ENCODE measurements at regions not wholly inside any gene's neighbourhood (a gene's known extent, or its start where the extent isn't known, plus 50 kb on each side); places are given as distances from the start of the nearest gene placed in this dataset.

DNA sequence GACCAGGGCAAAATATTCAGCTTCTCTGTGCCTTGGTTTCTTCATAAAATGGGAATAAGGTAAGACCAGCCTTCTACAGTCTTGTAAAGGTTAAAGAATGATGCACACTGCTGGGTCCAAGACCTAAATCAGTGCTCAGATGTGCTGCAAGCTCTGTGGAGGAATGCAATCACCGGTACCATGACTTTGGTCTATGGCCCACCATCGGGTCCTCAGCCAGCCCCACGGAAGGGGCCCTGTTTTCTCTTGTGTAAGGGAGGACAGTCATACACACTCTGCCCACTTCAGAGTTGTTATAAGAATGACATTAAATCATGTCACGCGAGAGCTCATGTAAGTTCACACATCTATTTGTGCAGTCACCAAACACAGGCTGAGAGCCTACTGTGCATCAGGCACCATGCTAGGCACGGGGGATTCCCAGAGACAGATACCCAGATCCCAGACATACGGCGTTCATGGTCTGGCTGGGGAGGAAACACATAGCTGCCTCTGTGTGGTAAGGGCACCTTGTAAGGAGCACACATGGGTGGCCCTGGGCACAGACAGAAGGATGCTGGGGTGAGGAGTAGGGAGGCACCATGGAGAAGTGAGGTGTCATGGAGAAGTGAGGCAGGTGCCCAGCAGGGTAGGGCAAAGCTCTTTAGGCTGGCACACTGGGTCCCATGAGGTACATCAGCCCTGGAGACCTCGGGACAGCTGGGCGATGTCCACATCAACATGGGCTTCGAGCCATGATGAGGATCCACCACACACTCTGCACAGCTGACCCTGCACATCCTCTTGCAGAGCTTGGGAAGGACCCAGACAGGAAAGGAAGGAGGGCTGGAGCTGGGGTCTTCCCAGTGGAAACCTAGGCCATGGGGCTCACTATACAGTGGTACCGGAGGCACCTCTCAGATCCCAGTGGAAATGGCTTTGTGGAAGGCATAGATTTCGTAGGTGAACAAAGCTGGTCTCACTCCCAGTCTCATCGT, 190.4 kb upstream of the DIO3 start:
- DNase-seq (ENCODE audit: low spot score), result no peak

DNA sequence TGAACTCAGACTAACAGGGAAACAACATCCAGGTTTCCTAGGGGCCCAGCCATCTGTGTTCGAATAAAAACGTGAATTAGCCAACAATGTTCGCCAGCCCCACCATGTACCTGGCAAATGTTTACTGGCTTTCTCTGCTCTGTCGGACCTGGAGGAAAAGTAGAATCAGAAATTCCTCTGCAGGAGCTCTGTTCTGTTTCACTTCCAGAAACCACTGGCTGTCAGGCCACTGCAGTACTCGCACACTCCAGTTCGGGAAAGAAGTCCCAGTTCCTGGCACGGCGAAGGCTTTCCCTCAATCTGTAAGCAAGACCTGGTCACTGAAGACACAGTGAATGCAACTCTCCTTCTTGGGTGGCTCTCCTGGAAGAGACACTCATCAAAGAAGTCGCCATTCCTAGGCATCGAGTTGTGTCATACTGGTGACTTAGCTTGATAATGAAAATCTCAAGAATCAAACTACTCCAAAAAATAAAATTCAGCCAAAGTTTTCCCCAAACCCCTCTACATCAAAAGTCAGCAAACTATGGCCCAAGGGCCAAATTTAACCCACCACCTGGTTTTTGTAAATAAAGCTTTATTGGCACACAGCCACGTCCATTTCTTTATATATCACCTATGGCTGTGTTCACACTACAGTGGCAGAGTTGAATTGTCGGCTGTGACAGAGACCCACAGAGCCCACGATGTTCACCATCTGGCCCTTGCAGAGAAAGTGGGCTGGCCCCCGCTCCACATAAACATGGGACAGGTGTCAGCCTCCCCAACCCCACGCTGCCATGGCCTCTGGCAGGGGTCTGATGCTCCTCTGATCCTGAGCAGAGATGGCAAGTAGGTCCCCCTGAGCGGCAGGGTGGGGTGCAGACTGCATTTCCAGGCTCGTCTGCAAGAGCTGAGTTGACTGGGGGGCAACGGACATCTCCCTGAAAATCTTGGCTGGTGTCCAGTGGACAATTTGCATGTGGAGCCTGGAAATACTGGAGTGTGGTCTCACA, 189.2 kb upstream of the DIO3 start:
- no peak for DNase-seq (ENCODE audit: low spot score)

DNA sequence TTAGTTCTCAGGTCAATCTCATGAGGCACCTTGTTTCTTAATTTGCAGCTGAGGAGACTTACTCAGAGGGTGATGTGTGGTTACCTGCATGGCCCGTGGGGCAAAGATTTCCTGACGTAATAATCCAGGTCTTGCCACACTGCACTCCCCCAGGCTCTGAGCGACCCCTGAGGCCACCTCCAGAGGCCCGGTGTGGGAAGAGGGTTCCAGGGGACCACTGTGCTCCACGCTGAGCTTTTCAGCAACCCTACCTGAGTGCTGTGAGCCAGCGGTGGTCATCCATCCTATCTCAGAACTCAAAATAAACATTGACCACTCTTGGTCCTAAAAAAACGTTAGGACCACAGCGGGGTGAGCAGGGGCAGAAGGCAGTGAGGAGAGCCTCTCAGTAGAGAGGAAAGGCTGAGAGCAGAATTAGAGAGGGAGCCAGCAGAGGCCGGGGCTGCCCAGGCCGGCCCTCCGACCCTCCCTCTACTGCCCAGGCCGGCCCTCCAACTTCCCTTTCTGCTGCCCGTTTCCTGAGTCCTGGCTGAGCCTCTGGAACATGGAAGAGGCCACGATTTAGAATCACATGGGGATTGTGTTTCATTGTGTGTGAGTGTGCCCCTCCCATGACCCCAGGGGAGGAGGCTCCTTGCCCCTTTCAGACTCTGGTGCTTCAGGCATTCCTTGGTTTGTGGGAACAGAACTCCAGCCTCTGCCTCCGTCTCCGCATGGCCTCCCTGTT, 188.2 kb upstream of the DIO3 start:
- DNase-seq (ENCODE audit: low spot score), result no peak

DNA sequence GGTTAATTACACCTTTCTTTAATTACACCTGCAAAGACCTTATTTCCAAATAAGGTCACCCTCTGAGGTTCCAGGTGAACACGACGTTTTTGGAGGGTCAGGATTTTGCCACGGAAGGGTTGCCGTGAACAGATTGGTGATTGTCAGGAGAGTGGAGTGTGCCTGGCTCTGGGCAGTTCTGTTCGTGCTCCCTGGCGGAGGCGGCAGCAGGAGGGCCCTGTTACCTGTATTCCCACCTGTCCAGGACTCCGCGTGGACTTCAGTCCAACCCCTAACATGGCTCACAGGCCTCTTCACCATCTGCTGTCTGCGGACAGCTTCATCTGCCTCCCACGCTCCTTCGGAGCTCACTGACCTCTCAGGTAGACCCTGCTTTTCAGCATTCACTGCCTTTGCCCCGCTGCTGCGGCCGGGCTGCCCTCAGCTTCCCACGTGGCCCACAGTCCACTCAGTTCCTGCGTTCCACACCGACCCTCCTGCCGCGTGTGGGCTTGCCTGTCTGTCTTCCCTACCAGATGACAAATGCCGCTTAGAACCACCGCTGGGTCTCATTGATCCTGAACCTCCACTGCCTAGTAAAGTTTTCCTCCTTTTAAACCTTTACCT, 187.5 kb upstream of the DIO3 start:
- DNase-seq (ENCODE audit: low spot score), result no peak

DNA sequence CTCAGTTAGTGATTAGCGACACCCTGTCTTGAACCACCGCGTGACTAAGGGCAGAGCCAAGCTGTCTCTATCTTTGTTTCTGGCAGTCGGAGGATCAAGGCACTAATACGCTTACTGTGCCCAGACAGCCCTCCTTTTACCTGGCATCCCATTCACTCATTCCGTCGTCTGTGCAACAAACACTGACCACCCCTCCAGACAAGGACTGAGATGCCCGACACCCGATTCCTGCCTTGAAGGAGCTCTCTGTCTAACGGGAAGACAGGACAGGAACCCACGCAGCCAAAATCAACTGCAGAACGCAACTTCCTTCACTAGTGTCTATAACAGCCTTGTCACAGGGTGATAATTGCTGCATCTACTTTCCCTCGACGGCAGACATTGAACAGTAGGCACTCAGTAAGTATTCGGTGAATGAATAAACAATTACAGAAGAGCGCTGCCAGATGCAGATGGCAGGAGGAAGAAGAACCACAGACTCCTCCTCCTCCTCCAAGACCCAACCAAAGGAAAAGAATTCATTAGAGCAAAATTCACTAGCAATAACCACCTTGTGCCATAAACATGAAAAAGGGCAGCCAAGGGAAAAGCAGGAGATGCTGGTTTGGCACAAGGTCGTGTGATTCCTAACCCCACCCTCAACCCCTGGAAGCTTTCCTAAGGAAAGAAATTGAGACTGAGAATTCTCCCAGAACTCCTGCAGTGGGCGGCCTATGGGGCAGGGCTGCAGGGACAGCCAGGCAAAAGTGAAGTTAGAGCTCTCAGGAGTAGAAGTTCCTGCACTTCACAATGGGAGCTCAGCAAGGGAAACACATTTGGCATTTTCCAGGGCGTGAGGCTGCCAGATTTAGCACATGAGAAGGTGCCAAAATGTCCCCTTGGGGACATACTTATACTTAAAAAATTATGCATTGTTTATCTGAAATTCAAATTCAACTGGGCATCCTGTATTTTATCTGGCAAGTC, 186.6 kb upstream of the DIO3 start:
- no peak for DNase-seq (ENCODE audit: low spot score)

DNA sequence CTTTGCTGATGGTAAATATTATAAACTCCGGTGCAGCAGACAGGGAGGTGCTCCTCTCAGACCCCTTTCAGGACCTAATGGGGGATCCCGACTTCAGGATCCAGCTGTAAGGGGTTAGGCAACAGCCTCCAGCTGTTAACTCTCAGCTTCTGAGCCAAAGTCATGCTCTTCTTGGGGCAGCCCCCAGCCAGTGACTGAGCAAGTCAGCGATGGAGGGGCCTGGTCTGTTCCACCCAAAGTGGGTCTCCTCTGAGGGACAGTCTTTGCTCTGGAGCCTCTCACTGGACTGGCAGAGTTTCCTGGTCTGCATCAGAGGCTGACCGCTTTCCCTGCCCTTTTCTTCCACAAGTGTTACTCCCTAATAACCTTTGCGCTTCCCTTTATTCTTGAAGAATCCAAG, 184.2 kb upstream of the DIO3 start:
- DNase-seq (ENCODE audit: low spot score), result no peak

DNA sequence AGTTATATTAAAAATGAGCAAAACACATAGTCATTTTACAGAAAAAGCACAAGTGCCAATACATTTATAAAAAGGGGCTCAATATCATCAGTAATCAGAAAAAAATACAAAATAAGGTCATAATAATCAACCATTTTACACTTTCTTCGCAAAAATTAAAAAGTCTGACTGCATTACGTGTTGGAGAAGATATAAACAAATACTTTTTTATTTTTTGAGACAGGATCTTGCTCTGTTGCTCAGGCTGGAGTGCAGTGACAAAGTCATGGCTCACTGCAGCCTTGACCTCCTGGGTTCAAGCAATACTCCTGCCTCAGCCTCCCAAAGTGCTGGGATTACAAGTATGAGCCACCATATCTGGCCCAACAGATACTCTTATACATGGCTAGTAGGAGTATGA, 181.5 kb upstream of the DIO3 start:
- DNase-seq (ENCODE audit: low spot score), result no peak

DNA sequence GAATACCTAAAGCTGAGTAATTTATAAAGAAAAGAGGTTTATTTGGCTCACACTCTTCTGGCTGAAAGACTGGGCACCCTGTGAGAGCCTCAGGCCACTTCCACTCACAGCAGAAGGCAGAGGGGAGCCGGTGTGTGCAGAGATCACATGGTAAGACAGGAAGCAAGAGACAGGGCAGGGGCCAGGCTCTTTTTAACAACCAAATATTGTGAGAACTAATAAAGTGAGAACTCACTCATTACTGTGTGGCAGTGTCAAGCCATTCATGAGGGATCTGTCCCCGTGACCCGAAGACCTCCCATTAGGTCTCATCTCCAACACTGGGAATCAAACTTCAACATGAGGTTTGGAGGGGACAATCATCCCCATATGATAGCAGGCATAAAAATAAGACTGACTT, 180.8 kb upstream of the DIO3 start:
- no peak for DNase-seq (ENCODE audit: low spot score)

DNA sequence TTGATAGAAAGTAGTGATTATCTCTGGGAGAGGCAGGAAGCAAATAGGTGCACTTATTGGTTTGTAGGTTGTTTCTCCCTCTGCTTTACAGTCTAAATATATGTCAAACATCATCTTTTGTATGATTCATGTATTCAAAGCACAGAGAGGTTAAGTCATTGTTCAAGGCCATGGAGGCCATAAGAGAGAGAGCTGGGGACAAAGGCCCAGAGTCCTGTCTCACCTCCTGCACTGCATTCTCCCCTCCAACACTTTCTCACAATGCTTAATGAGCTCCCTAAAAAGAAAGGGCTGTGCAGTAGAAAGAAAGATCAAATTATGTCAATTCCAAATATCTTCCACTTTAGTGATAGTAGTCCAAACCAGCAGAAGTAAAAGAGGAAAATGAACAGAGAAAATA, 180.4 kb upstream of the DIO3 start:
- DNase-seq (ENCODE audit: low spot score), result no peak

DNA sequence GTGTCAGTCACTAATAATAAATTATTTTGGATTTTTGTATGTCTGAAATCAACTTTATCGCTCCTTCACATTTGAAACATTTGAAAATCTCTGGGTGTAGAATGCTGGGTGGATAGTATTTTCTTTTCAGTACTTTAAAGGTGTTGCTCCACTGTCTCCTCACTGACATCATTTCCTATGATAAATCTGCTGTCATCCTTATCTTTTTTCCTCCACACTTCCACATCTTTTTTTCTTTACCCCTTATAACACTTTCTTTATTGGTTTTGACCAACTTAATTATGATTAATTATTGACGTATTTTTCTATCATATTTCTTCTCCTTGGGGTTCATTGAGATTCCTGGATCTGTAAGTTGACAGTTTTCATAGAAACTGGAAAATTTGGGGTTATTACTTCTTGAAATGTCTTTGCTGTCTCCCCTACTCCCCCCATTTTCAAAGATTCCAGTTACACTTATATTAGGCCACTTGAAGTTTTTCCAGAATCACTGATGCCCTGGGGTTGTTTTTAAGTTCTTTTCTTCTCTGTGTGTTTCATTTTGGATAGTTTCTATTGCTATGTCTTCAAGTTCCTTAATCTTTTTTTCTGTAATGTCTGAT, 177.5 kb upstream of the DIO3 start:
- DNase-seq (ENCODE audit: low spot score), result no peak

DNA sequence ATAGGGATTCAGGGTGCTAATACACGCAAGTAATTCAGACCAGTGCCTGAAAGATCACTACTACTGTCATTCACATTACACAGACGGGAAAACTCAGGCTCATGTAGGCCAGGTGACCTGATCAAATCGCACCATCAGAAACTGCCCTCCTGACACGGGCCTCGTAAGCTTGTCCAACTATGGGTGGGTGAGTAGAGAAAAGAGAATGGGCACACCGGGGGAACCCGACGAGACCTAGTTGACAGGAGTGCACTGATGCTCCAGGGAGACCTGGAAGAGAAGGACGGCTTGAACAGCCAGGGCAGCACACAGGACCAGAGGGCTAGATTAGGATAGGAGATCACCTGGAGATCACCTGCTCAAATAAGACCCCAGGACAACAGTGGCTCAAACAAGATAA, 166.9 kb upstream of the DIO3 start:
- DNase-seq (ENCODE audit: low spot score), result no peak

DNA sequence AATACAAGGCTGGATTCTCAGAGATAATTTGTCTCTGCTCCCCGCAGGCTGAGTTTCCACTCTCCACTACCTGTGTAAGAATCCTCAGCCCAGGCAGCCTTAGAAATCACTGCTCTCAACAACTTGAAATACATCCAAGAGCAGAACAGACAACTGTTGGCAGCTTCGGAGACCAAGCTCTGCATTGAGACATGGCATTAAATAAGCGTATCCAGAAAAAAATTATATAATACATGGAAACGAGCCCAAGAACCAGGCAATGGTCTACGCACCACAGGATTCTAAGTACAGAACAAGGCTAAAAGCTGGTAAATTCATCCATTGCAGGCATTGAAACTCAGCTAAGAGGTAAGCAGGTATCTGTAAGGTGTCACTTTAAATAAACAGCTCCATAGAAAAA, 165.5 kb upstream of the DIO3 start:
- no peak for DNase-seq (ENCODE audit: low spot score)

DNA sequence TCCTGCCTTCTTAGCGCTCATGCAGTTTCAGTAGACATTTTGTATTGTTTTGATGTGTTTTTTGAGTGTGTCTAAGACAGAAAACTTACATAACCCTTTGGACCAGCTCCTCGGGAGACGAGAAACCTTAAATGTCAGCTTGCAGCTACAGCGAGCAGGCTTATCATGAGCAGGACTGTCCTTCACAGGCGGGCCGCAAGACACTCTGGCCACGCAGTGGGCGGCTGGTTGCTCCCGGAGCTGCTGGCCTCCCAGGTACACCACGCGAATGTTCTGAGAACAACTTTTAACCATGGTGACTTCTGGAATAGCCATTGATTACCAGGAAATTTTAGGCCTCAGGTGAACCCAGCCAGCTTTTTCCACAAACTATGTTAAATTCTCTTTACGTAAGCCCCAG, 164.1 kb upstream of the DIO3 start:
- DNase-seq (ENCODE audit: low spot score), result no peak

DNA sequence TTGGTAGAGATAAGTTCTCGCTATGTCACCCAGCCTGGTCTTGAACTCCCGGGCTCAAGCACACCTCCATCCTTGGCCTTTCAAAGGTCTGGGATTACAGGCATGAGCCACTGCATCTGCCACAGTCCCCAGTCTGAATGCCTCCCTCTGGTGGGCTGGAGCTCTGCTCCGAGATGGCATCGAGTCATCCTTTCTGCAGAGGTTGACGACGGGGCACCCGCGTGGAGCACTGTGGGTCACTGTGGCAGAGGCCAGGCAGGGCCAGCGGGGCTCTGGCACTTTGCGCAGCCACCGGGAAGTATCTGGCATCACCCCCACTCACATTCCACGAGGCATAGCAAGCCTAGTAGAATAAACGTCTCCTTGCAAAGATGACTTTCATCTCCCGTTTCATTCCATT, 163.3 kb upstream of the DIO3 start:
- DNase-seq (ENCODE audit: low spot score), result no peak

DNA sequence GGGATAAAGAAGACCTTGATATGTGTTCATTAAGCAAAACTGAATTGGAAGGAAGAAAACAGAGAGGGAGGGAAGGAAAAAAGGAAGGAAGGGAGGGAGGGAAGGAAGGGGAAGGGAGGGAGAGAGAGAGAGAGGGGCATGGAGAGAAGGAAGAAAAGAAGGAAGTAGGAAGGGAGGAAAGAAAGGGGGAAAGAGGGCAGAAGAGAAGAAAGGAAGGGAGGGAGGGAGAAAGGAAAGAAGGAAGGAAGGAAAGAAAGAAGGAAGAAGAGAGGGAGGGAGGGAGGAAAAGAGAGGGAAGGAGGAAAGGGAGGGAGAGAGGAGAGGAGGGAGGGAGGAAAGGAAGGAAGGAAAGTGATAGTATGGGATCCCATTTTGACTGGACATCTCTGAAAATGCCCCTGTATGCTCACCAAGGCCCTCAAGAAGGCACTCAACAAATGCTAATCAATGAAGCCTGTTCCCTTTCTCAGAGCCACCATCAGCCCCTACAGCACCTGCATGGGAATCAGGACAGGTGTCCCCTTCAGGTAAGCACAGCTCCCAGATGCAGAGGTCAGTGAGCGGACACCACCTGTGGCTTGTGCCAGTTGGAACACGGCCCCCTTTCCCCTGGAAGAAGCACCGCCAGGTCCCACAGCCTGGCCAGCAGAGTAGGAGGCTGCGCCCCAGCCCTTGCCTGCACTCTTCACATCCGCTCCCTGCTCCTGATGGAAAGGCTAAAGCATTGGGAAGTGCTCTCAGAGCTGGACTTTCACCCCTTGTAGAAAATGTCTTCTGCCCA, 161.4 kb upstream of the DIO3 start:
- no peak for DNase-seq (ENCODE audit: low spot score)

DNA sequence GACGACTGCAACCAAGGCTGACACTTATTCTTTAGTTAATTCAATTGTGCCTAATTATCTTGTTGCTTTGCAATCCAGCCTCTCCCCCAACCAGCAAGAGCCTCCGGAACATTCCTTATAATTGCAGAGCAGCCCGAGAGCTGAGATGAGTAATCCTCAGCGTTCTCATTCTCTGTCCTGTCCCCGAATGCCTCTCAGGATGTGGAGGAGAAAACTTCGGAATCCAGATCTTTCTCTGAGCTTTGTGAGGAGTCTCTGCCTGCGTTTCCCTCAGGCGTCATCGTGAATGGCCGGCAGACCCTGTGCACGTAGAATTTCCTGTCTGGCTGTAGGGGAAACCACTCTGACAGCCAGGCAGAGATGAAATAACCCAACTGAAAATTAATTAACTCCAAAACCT, 160.5 kb upstream of the DIO3 start:
- DNase-seq (ENCODE audit: low spot score), result no peak

DNA sequence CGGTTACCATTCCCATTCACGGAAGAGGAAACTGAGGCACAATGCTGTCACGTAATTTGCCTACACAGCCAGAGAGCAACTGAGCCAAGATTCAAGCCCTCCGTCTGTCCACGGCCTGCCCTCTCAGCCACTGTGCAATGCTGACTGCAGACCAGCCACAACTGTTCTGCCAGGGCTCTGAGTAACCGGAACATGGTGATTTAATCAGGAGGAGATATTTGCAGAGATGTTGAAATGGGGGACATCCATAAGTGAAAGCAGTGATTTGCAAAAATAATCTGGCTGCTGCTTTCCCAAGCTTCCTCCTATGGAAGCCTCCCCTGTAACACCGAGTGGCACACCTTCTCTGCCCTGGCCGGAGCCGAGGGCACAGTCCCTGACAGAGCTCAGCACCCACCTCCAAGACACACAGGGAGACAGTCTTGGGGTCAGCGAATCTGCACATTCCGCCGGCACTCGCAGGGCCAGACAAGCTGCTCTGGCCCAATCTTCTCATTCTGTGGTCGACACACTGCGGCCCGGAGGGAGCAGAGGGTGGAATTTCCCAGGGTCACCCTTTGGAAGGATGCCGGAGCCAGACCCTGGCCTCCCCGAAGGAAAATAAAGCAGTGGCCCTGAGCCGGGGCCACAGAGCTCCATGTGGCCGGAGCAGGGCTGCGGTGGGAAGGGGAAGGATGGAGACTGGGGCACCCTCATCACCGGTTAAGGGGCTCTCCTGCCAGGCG, 158.2 kb upstream of the DIO3 start:
- DNase-seq (ENCODE audit: low spot score), result no peak

DNA sequence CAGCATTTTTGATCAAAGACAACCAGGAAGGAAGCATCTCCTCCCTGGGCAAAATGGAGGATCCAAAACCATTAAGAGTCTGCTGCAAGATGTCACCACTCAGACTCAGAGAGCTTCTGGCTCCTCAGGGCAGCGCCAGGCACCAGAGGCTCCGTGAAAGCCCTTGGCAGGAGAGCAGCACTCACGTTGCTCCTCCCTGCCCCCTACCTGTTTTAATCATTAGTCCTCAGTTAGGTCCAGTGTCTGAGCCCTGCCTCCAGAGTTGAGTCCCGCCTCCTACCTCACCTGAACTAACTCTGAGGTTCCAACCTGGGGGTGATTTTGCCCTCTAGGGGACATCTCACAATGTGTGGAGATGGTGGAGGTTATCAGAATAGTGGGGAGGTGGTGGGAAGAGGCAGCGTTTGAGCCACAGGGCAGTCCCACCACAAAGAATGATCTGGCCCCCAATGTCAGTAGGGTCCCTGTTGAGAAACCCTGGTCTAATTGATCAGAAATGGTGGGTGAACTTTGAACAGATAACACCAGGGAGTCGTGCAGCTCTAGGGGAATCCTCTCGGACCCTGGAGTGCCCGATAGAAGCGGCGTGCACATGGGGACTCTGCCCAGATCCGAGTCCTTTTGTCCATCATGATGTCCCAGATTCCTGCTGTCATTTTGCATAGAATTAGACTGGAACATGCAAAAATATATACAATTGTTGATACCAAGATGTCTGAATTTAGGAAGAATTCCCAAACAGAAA, 156.7 kb upstream of the DIO3 start:
- DNase-seq (ENCODE audit: low spot score), result no peak

Measured in COLO829 (cell line).